ENCODE measurements at regions not wholly inside any gene's neighbourhood (a gene's known extent, or its start where the extent isn't known, plus 50 kb on each side); places are given as distances from the start of the nearest gene placed in this dataset.
"Not testable (repeated sequence)": the region's sequence is repeated elsewhere in the genome, so short reads cannot be mapped to it uniquely, and the experiment has no call there.

GRCh38 chr13:75960538-75960994 lies 324.4 kb downstream of the LMO7 start:
- no peak for DNase-seq (ENCODE audit: low read depth)
- no peak for TF ChIP-seq CTCF (conservative IDR thresholded peaks at IDR 0.05; ENCODE audit: low read depth, low read length)
- H3K4me3 ChIP-seq (ENCODE audit: low read length) = no peak overlapping the region

GRCh38 chr13:75959861-75960481 lies 323.8 kb downstream of the LMO7 start:
- TF ChIP-seq CTCF (conservative IDR thresholded peaks at IDR 0.05; ENCODE audit: low read depth, low read length) = no peak
- no peak for DNase-seq (ENCODE audit: low read depth)
- no peak overlapping the region for H3K4me3 ChIP-seq (ENCODE audit: low read length)

GRCh38 chr13:75953589-75953988 lies 317.5 kb downstream of the LMO7 start:
- H3K4me3 ChIP-seq (ENCODE audit: low read length); DNase-seq (ENCODE audit: low read depth): not testable (repeated sequence)

GRCh38 chr13:75947448-75947847 lies 311.3 kb downstream of the LMO7 start:
- no peak for TF ChIP-seq CTCF (conservative IDR thresholded peaks at IDR 0.05; ENCODE audit: low read depth, low read length)
- no peak for DNase-seq (ENCODE audit: low read depth)
- no peak overlapping the region for H3K4me3 ChIP-seq (ENCODE audit: low read length)

- no peak overlapping the region for H3K4me3 ChIP-seq (ENCODE audit: low read length)
- TF ChIP-seq CTCF (conservative IDR thresholded peaks at IDR 0.05; ENCODE audit: low read depth, low read length) = no peak
- DNase-seq (ENCODE audit: low read depth) = no peak
These were observed 310.6 kb downstream of the LMO7 start for GRCh38 chr13:75946536-75947284.

- DNase-seq (ENCODE audit: low read depth) = no peak
- TF ChIP-seq CTCF (conservative IDR thresholded peaks at IDR 0.05; ENCODE audit: low read depth, low read length) = no peak
These were observed 309.8 kb downstream of the LMO7 start for GRCh38 chr13:75945841-75946482.

GRCh38 chr13:75938811-75939560 lies 302.9 kb downstream of the LMO7 start:
- DNase-seq (ENCODE audit: low read depth) = peak; percentile 74
- TF ChIP-seq CTCF (conservative IDR thresholded peaks at IDR 0.05; ENCODE audit: low read depth, low read length) = no peak
- H3K4me3 ChIP-seq (ENCODE audit: low read length) = no peak overlapping the region

More at GRCh38 chr13:75945841-75946482, 309.8 kb downstream of the LMO7 start:
- no peak overlapping the region for H3K4me3 ChIP-seq (ENCODE audit: low read length)
